ENCODE measurements at regions not wholly inside any gene's neighbourhood (a gene's known extent, or its start where the extent isn't known, plus 50 kb on each side); places are given as distances from the start of the nearest gene placed in this dataset.

DNA sequence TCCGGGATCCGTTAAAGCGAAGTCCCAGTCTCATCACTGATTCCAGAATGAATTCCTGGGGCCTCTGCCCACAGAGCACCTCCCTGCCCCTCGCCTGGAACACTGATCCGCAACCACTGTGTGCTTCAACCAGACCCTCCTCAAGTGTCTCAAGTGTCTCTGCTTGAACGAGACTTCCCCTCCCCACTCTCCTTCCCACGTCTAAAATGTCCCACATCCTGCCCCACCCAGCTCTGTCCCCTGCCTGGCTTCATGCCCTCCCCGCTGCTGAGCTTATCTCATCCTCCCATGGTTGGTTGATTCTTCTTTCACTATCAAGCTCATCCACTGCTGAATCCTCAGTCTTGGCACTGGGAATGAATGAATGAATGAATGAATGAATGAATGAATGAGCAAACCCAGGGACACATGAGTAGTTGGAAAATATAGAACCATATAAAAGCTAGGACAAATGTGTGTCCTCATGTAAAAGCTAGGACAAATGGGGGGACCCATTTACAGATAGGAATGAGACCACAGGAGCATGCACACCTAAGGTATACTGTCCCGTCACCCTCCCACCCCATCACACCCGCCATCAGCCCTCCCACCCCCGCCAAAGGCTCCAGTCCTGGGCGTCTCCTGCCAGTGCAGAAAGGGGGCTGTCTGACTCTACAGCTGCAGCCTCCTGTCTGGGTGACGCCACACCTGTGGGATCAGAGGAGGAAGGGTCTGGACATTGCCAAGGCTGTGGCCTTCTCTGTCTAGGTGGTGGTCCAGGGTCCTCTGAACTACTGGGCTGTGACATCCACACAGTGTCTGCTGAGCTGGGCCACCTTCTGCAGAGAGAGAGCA lies 71.4 kb upstream of the LINC01488 start:
- no peak for ATAC-seq (ENCODE audit: low FRiP score)
- TF ChIP-seq, protein P1, sequence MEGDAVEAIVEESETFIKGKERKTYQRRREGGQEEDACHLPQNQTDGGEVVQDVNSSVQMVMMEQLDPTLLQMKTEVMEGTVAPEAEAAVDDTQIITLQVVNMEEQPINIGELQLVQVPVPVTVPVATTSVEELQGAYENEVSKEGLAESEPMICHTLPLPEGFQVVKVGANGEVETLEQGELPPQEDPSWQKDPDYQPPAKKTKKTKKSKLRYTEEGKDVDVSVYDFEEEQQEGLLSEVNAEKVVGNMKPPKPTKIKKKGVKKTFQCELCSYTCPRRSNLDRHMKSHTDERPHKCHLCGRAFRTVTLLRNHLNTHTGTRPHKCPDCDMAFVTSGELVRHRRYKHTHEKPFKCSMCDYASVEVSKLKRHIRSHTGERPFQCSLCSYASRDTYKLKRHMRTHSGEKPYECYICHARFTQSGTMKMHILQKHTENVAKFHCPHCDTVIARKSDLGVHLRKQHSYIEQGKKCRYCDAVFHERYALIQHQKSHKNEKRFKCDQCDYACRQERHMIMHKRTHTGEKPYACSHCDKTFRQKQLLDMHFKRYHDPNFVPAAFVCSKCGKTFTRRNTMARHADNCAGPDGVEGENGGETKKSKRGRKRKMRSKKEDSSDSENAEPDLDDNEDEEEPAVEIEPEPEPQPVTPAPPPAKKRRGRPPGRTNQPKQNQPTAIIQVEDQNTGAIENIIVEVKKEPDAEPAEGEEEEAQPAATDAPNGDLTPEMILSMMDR (IDR thresholded peaks at IDR 0.05) = no peak
- DNase-seq (ENCODE audit: low spot score) = no peak

DNA sequence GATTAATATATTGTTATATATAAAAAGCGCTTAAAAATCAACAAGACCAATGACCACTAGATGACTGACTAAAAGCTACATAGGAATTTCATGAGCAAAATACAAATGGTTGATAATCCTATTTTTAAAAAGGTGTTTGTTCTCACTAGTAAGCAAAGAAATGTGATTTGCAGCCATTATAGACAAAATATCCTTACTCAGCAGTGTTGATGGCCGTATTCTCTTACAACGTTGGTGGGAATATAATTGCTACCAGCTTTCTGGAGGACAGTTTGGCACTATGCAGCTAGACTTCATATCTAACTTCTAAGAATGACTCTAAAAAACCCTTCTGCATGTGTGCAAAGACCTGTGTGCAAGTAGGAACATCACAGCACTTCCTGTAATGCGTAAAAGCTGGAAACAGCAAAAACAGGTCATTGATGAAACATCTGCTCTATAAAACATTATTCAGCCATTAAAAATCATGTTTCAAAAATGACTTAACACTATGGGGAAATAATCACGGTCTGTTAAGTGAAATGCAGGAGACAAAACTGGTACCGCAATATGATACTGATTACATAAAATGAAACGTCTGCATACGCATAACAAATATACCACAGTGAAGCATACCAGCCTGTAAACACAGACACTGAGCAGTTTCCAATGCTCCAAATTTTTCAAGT lies 70.1 kb upstream of the LINC01488 start:
- TF ChIP-seq, protein P1 (IDR thresholded peaks at IDR 0.05) = no peak
- ATAC-seq (ENCODE audit: low FRiP score) (no peak), DNase-seq (ENCODE audit: low spot score) (no peak)

DNA sequence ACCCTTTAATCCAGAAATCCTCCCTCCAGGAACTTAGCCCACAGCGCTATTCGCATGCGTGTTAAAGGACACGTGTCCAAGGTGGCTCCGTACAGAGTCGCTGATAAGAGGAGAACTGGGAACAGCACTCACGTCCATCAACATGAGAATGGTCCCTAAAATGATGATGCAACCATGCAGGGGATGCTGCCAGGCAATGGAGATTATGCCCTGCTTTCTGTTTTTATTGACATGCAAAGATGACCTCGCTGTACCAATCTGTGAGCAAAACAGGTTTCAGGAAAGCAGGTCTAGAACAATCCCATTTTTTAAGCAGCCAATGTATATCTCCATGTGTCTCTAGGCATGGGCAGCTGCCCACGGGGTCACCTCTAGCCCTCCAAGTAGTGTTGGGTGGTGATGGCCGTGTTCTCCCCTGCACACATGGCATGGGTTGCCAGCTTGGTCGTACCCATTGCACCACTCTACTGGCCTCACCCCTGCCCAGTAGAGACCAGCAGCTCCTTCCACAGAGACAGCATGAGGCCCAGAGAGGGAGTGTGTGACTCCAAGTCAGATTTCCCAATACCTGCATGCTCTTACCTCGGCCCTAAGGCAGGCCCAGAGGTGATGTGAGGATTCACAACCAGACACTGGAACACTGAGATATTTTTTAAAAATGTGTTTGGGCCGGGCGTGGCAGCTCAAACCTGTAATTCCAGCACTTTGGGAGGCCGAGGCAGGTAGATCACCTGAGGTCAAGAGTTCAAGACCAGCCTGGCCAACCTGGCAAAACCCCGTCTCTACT lies 68.3 kb upstream of the LINC01488 start:
- DNase-seq (ENCODE audit: low spot score) = no peak
- TF ChIP-seq, protein P1 (IDR thresholded peaks at IDR 0.05) = no peak
- ATAC-seq (ENCODE audit: low FRiP score) = no peak

DNA sequence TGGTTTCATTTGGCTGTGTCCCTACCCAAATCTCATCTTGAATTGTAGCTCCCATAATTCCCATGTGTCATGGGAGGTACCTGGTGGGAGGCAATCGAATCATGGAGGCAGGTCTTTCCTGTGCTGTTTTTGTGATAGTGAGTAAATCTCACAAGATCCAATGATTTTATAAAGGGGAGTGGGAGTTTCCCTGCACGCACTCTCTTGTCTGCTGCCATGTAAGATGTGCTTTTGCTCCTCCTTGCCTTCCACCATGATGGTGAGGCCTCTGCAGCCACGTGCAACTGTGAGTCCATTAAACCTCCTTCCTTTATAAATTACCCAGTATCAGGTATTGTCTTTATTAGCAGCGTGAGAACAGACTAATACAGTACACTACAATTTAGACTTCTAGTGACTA lies 67.5 kb upstream of the LINC01488 start:
- no peak for DNase-seq (ENCODE audit: low spot score)
- no peak for ATAC-seq (ENCODE audit: low FRiP score)
- TF ChIP-seq, protein P1 (IDR thresholded peaks at IDR 0.05) = no peak

DNA sequence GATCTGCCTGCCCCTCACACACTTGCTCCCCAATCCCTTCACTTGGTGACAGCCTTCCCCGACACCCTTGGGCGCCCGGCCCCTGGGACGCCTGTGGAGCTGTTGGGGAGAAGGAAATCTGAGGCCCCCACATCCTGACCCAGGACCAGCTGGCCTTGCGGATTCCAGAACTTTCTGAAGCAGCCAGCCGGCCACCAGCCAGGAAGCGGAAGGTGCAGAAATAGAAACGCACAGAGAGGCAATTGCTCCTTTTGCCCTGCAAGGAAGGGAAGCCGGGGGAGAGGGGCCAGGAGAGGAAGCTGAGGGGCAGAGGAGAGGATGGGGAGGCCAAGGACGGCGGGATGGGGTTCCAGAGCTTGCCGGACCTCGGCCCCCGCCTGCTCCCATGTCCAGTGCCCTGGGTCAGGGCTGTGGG lies 66.7 kb upstream of the LINC01488 start:
- TF ChIP-seq, protein P1 (IDR thresholded peaks at IDR 0.05) = no peak
- ATAC-seq (ENCODE audit: low FRiP score) (no peak), DNase-seq (ENCODE audit: low spot score) (no peak)

DNA sequence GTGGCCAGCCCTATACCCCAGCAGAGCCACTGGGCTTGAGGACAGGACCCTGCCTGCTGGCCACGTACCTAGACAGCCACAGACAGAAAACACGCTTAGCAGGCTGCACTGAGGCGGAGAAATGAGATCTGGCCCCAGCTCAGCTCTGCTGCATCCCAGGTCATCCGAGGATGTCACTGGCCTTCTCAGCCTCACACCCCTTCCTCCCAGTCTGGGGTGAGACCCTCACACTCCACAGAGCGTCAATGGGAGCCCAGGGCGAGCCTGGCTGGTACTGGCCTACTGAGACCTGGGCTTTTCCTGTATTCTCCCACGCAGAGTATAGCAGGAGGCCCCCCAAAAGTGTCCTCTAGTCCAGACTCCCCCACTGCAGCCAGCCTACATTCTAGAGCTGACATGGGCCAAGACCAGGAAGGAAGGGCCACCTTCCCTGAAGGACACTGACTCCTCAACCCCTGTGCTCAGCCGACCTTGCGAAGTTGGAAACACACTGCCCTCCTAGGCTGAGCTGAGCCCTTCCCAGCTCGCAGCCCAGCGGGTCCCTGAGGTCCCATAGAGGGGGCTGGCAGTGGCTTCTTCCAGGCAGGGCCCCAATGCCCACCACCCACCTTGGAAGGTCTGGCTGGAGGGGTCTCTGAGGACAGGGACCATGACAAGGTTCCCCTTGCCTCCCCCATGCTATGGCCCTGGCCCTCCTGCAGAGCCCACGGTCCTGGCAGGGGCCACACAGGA lies 65.9 kb upstream of the LINC01488 start:
- ATAC-seq (ENCODE audit: low FRiP score) = no peak
- DNase-seq (ENCODE audit: low spot score) = no peak

More for the DNA sequence above, 65.9 kb upstream of the LINC01488 start:
- TF ChIP-seq, protein P1 (IDR thresholded peaks at IDR 0.05) = no peak
